CD4-positive, alpha-beta T cell (primary cell): ENCODE measurements at regions not wholly inside any gene's neighbourhood (a gene's known extent, or its start where the extent isn't known, plus 50 kb on each side); places are given as distances from the start of the nearest gene placed in this dataset.

Experiments used
- ATAC-seq: fragments of 200-7000 bp; cut with Tn5 transposase; one replicate; pipeline ENCODE4 v1.10.0; 2022; ENCODE audit warnings: mild to moderate bottlenecking; ENCODE audit not compliant: poor library complexity
- CTCF ChIA-PET: fragments of 350-600 bp; sonication (Branson Sonifier 250); formaldehyde crosslinking; loops from one replicate; lab custom pipeline; 2021; ENCODE audit warnings: antibody characterized with exemption, inconsistent platforms; lab: Charles Lee
- POLR2A ChIA-PET: fragments of 350-600 bp; sonication (Branson Sonifier 250); formaldehyde crosslinking; loops from one replicate; lab custom pipeline; 2021; ENCODE audit warnings: antibody characterized with exemption, inconsistent platforms; lab: Charles Lee
- DNase-seq, 14 experiments: peaks; one replicate each; pipeline ENCODE4 v3.0.0-alpha.2; 2013 to 2020; ENCODE audit warnings: mixed read lengths in 2 of 14
- H3K27ac ChIP-seq, 2 donors: one replicate each; pipeline versions ENCODE4 v1.5.1 to v1.7.0; 2013; ENCODE audit warnings: low read length in 2 of 2, low read depth in 1 of 2, mild to moderate bottlenecking in 1 of 2
- H3K27me3 ChIP-seq, 2 experiments: 1 replicate in 1 of 2; 2 replicates in 1 of 2; pipeline versions ENCODE4 v1.6.1 to v1.7.0; 2013; ENCODE audit warnings: low read length in 2 of 2, control low read depth in 1 of 2, mild to moderate bottlenecking in 1 of 2, moderate library complexity in 1 of 2; ENCODE audit not compliant: insufficient read depth in 2 of 2, control insufficient read depth in 1 of 2
- H3K36me3 ChIP-seq: one replicate; pipeline ENCODE4 v1.6.1; 2013; ENCODE audit warnings: low read length, control low read depth; ENCODE audit not compliant: insufficient read depth
- H3K4me1 ChIP-seq: one replicate; pipeline ENCODE4 v1.6.1; 2013; ENCODE audit warnings: low read length, control low read depth; ENCODE audit not compliant: insufficient read depth
- H3K4me3 ChIP-seq: one replicate; pipeline ENCODE4 v1.5.1; 2013; ENCODE audit warnings: mild to moderate bottlenecking, low read length, moderate library complexity
- H3K9me3 ChIP-seq, 2 experiments: 1 replicate in 1 of 2; 2 replicates in 1 of 2; pipeline versions ENCODE4 v1.6.1 to v1.7.0; 2013; ENCODE audit warnings: low read length in 2 of 2, mild to moderate bottlenecking in 2 of 2, control low read depth in 1 of 2, moderate library complexity in 1 of 2; ENCODE audit not compliant: control insufficient read depth in 1 of 2, insufficient read depth in 1 of 2
- H3K27ac Mint-ChIP-seq: one replicate; pipeline ENCODE4 v1.8.0; 2020; ENCODE audit warnings: mixed read lengths
- H3K27me3 Mint-ChIP-seq: one replicate; pipeline ENCODE4 v1.8.0; 2021; ENCODE audit warnings: mixed read lengths
- H3K36me3 Mint-ChIP-seq: one replicate; pipeline ENCODE4 v1.8.0; 2021; ENCODE audit warnings: low read depth, mixed read lengths
- H3K4me1 Mint-ChIP-seq: one replicate; pipeline ENCODE4 v1.8.0; 2021; ENCODE audit warnings: low read depth, mixed read lengths
- H3K4me3 Mint-ChIP-seq: one replicate; pipeline ENCODE4 v1.8.0; 2020; ENCODE audit warnings: mild to moderate bottlenecking, mixed read lengths
- H3K9me3 Mint-ChIP-seq: one replicate; pipeline ENCODE4 v1.8.0; 2020; ENCODE audit warnings: mixed read lengths
- CTCF ChIP-seq: fragments of 200-600 bp; IDR thresholded peaks from one replicate; pipeline ENCODE4 v1.8.0; 2022; ENCODE audit warnings: antibody characterized with exemption, mild to moderate bottlenecking
- intact Hi-C, 2 experiments: fragments of 100-400 bp; cut with DNase I in 1 of 2; cut with micrococcal nuclease in 1 of 2; formaldehyde crosslinking; loops; one replicate each; pipeline versions ENCODE4 v1.15.1 to v1.9.0; 2023 to 2025; cut with DNase I, micrococcal nuclease

GRCh38 chr15:95307115-95307514, 1023.4 kb upstream of the NR2F2 start:
- CTCF ChIA-PET: no interaction called here
- Histone ChIP-seq H3K9me3 (no peaks in the 10 kb centered on the region), H3K36me3 (no peaks in the 10 kb centered on the region), H3K27me3 (no peaks in the 10 kb centered on the region), H3K27ac (no peak overlapping the region), H3K4me1 (no peaks in the 10 kb centered on the region), H3K4me3 (no peak overlapping the region)
- TF ChIP-seq CTCF: no peak
- DNase-seq: no peak
- intact Hi-C loops: no loop called here
- Mint-ChIP-seq H3K27me3 (peaks cover 11% of the 10 kb centered on the region), H3K36me3 (no peaks in the 10 kb centered on the region), H3K4me3 (no peak overlapping the region), H3K4me1 (no peaks in the 10 kb centered on the region), H3K9me3 (no peaks in the 10 kb centered on the region), H3K27ac (no peak overlapping the region)
- ATAC-seq: no peak
- POLR2A ChIA-PET: no interaction called here

- CTCF ChIA-PET: no interaction called here
- ATAC-seq: no peak
- Histone ChIP-seq H3K27ac (no peak overlapping the region), H3K27me3 (no peaks in the 10 kb centered on the region), H3K4me1 (no peaks in the 10 kb centered on the region), H3K4me3 (no peak overlapping the region), H3K36me3 (no peaks in the 10 kb centered on the region), H3K9me3 (no peaks in the 10 kb centered on the region)
- TF ChIP-seq CTCF: no peak
- intact Hi-C loops: no loop called here
- POLR2A ChIA-PET: no interaction called here
- Mint-ChIP-seq H3K9me3 (no peaks in the 10 kb centered on the region), H3K4me1 (no peaks in the 10 kb centered on the region), H3K36me3 (no peaks in the 10 kb centered on the region), H3K27ac (no peak overlapping the region), H3K4me3 (no peak overlapping the region), H3K27me3 (peaks cover 11% of the 10 kb centered on the region)
- DNase-seq: no peak
Measured at GRCh38 chr15:95319242-95319641, 1011.3 kb upstream of the NR2F2 start.

- Mint-ChIP-seq H3K36me3 (no peaks in the 10 kb centered on the region), H3K9me3 (no peaks in the 10 kb centered on the region), H3K27me3 (peaks cover 46% of the 10 kb centered on the region), H3K4me1 (peaks cover 8% of the 10 kb centered on the region), H3K27ac (no peak overlapping the region), H3K4me3 (no peak overlapping the region)
- H3K27me3 ChIP-seq: peaks cover 15 to 22% of the 10 kb centered on the region in 2 experiments
- no peak for TF ChIP-seq CTCF
- DNase-seq (no peak), ATAC-seq (no peak)
- intact Hi-C loops: no loop called here
- H3K9me3 ChIP-seq: peaks cover 0 to 4% of the 10 kb centered on the region in 2 experiments
- POLR2A ChIA-PET: no interaction called here
- no peak overlapping the region for H3K4me3 ChIP-seq
- CTCF ChIA-PET: no interaction called here
- no peaks in the 10 kb centered on the region for H3K4me1 ChIP-seq
- H3K36me3 ChIP-seq: no peaks in the 10 kb centered on the region
- H3K27ac ChIP-seq: no peak overlapping the region
Measured at GRCh38 chr15:95323796-95324195, 1006.7 kb upstream of the NR2F2 start.
